ENCODE measurements at regions not wholly inside any gene's neighbourhood (a gene's known extent, or its start where the extent isn't known, plus 50 kb on each side); places are given as distances from the start of the nearest gene placed in this dataset.

- TF ChIP-seq GATA2 (IDR thresholded peaks at IDR 0.05; ENCODE audit: low read depth, low read length) (no peak), GATA3 (IDR thresholded peaks at IDR 0.05; ENCODE audit: low read depth, low read length) (no peak)
Observed at GRCh38 chr7:95718577-95719410, 53.6 kb upstream of the DYNC1I1 start.
